ENCODE measurements at regions not wholly inside any gene's neighbourhood (a gene's known extent, or its start where the extent isn't known, plus 50 kb on each side); places are given as distances from the start of the nearest gene placed in this dataset.
A peak's percentile ranks its signal among the peaks of the same experiment; 100 is the strongest.

DNA sequence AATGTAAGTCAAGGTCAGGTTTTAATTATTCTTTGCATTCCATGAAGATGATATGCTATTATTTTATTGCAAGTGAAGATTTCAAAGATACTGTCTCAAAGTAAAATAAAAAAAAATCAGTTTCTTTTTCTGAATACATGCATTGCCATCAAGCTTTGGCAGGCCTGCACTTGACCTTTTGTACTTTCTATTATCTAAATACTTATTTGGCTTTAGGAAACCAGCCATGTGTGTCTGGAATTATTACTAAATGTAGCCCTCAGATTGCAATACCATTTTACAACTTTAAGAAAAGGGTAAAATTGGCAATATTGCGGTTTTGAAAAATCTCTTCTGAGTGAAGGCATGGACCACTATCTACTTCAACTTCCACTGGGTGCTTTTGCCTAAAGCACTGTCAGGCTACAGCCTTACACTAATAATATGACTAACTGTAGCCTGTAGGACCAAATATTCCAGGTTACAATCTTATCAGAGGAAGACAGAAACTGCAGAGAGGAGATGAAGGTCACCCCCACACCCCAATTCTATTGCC lies 349.4 kb upstream of the DCBLD2 start:
- H3K36me3 ChIP-seq: no peaks in the 10 kb centered on the region
- DNase-seq: no peak
- TF ChIP-seq POLR2A (IDR thresholded peaks at IDR 0.05) (no peak), CTCF (IDR thresholded peaks at IDR 0.05) (no peak)
- peaks cover 4 to 51% (median 4%) of the 10 kb centered on the region in 3 donors for H3K4me1 ChIP-seq
- H3K9me3 ChIP-seq: no peaks in the 10 kb centered on the region
- no peak overlapping the region for H3K4me3 ChIP-seq
- 32 to 38% methylated on average over 1 of the region's 1 CpG for WGBS, 2 donors
- no peaks in the 10 kb centered on the region for H3K27me3 ChIP-seq
- intact Hi-C loops (cut with DNase I): no loop called here
- peak overlapping the region in 3 of 4 donors; percentile 21 to 67 (median 47) for H3K27ac ChIP-seq

DNA sequence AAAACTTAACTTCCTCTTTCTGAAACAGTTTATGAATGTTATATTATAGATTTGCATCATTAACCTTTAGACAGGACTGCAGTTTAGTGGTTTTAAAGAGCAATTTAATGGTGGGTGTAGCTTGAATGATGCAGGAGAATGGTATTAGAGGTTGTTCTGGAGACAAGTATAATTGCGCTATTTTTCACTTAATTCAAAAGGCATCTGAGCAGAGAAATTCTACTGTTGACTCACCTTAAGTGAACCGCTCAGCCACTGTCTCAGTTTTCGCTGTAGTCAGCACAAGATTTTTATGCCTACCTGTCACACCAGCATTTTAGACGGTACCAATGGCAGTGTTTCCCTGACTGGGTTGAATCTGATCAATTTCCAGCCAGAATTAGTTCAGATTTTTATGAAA lies 348.8 kb upstream of the DCBLD2 start:
- H3K4me3 ChIP-seq: no peak overlapping the region
- no peak for DNase-seq
- WGBS, 2 donors: 45 to 51% methylated on average over 4 of the region's 4 CpGs
- H3K9me3 ChIP-seq: no peaks in the 10 kb centered on the region
- TF ChIP-seq CTCF (IDR thresholded peaks at IDR 0.05): no peak
- TF ChIP-seq POLR2A (IDR thresholded peaks at IDR 0.05): no peak
- H3K4me1 ChIP-seq: peaks cover 4 to 52% (median 4%) of the 10 kb centered on the region in 3 donors
- intact Hi-C loops (cut with DNase I): no loop called here
- H3K27ac ChIP-seq: peak overlapping the region in 2 of 4 donors; percentile 47 to 67
- no peaks in the 10 kb centered on the region for H3K36me3 ChIP-seq
- no peaks in the 10 kb centered on the region for H3K27me3 ChIP-seq

- peak overlapping the region in 2 of 4 donors; percentile 47 to 67 for H3K27ac ChIP-seq
- no peaks in the 10 kb centered on the region for H3K27me3 ChIP-seq
- DNase-seq: no peak
Observed at GRCh38 chr3:99249627-99250026, 348.1 kb upstream of the DCBLD2 start.

DNA sequence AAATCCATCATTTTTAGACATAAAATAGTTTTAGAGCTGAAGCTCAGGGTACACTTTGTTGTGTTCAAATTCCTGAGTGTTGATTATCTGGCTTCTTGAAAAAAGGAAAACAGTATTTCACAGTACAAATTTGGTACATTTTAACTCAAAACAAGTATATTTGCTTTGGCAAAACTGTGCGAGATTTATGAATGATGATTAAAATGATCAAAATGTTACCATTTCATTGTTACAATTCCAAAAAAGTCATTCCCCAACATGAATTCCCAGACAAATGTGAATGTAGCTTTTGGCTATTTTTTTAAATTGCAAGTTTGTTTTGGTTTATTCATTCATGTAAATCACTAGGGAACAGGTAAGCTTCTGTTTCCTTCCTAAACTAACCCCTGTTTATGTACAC lies 347.4 kb upstream of the DCBLD2 start:
- DNase-seq: no peak
- Histone ChIP-seq H3K4me3 (no peak overlapping the region), H3K27ac (peak overlapping the region in 2 of 4 donors; percentile 47 to 67), H3K36me3 (no peaks in the 10 kb centered on the region), H3K27me3 (no peaks in the 10 kb centered on the region), H3K9me3 (no peaks in the 10 kb centered on the region), H3K4me1 (peaks cover 4 to 52% (median 4%) of the 10 kb centered on the region in 3 donors)
- 35 to 52% methylated on average over 1 of the region's 1 CpG for WGBS, 2 donors
- intact Hi-C loops (cut with DNase I): no loop called here
- TF ChIP-seq POLR2A (IDR thresholded peaks at IDR 0.05): no peak
- TF ChIP-seq CTCF (IDR thresholded peaks at IDR 0.05): no peak

More at GRCh38 chr3:99249627-99250026, 348.1 kb upstream of the DCBLD2 start:
- Histone ChIP-seq H3K36me3 (no peaks in the 10 kb centered on the region), H3K9me3 (no peaks in the 10 kb centered on the region), H3K4me3 (no peak overlapping the region), H3K4me1 (peaks cover 4 to 52% (median 4%) of the 10 kb centered on the region in 3 donors)
- intact Hi-C loops (cut with DNase I): no loop called here
- WGBS, 2 donors: 90 to 94% methylated on average over 6 of the region's 6 CpGs
- TF ChIP-seq CTCF (IDR thresholded peaks at IDR 0.05) (no peak), POLR2A (IDR thresholded peaks at IDR 0.05) (no peak)

DNA sequence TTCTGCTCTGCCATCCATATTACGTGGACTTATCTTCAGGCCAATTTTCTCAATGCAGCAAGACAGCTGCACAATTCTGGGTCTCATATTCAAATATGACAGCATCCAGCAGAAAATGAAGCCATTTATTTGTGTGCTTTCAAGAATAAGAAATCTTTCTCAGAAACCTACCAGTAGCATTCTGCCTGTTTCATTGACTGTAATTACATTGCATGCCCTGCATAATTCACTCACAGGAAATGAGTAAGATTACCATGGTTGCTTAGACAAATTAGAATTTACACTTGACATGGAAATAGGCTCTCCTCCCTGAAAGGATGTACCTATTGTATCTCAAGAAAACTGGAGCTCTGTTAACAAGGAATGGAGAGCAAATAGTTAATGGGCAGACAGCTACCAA lies 346.6 kb upstream of the DCBLD2 start:
- H3K4me3 ChIP-seq: no peak overlapping the region
- H3K4me1 ChIP-seq: peaks cover 4 to 49% (median 4%) of the 10 kb centered on the region in 3 donors
- WGBS, 2 donors: 67 to 78% methylated on average over 1 of the region's 1 CpG
- TF ChIP-seq CTCF (IDR thresholded peaks at IDR 0.05): no peak
- TF ChIP-seq POLR2A (IDR thresholded peaks at IDR 0.05): no peak
- no peaks in the 10 kb centered on the region for H3K36me3 ChIP-seq
- no peaks in the 10 kb centered on the region for H3K27me3 ChIP-seq
- peak overlapping the region in 2 of 4 donors; percentile 47 to 67 for H3K27ac ChIP-seq
- no peak for DNase-seq
- intact Hi-C loops (cut with DNase I): no loop called here
- no peaks in the 10 kb centered on the region for H3K9me3 ChIP-seq

Data from esophagus squamous epithelium (tissue), 5 donors.